Heart left ventricle (tissue), 13 donors: ENCODE measurements at regions not wholly inside any gene's neighbourhood (a gene's known extent, or its start where the extent isn't known, plus 50 kb on each side); places are given as distances from the start of the nearest gene placed in this dataset.

ENCODE experiments used
- CTCF ChIP-seq, 12 donors: fragments of 200-600 bp; sonication (generic) in 4 of 12; IDR thresholded peaks; one replicate each; pipeline versions ENCODE4 v1.5.0 to v1.8.0; 2018 to 2022; ENCODE audit warnings: antibody characterized with exemption in 12 of 12, mild to moderate bottlenecking in 5 of 12
- POLR2A ChIP-seq, 2 donors: fragments of 450-650 bp; IDR thresholded peaks; one replicate each; pipeline ENCODE4 v1.6.1; 2017; ENCODE audit warnings: antibody characterized with exemption in 2 of 2, mild to moderate bottlenecking in 2 of 2, moderate library complexity in 2 of 2
- donor health status: ischemic (EF 13 %, LVEDD 7.1; RV severe dilation, severe dysfunction).
- donor health status: DM: no; HTN: yes; CAD: no.
- donor health status: DM: no; HTN: no; CAD: no.
- donor health status: ischemic (EF 25% LVEDD 6.9; RV normal size, moderate dysfunction).
- donor health status: ischemic (EF 25% LVEDD 5.7; RV mildly dilated, moderate dysfunction).
- donor health status: ischemic (EF 35%, LVEDD 5.7; RV mildly dilated, moderate dysfunction).
- donor health status: nonischemic (EF 11% LVEDD 7.7; RV severe dilation, severe dysfunction).
- donor health status: DM: yes; HTN: yes; CAD: no.
- donor health status: PGD.
- donor health status: ischemic (EF 29% LVEDD 5.4; RV normal size, mild dysfunction).
- donor health status: nonischemic (EF 23%, LVEDD 6.1; RV moderate dilation, normal function).

GRCh38 chr15:96162322-96162721, 168.2 kb upstream of the NR2F2 start:
- TF ChIP-seq POLR2A (IDR thresholded peaks at IDR 0.05) (no peak), CTCF (IDR thresholded peaks at IDR 0.05) (no peak)
